Lower leg skin (tissue), 3 donors: ENCODE measurements at regions not wholly inside any gene's neighbourhood (a gene's known extent, or its start where the extent isn't known, plus 50 kb on each side); places are given as distances from the start of the nearest gene placed in this dataset.

ENCODE experiments used
- CTCF ChIP-seq, 3 donors: fragments of 450-650 bp; IDR thresholded peaks; one replicate each; pipeline ENCODE4 v1.5.1; 2016; ENCODE audit warnings: antibody characterized with exemption in 3 of 3, mild to moderate bottlenecking in 3 of 3, moderate library complexity in 2 of 3
- POLR2A ChIP-seq, 2 donors: fragments of 450-650 bp; IDR thresholded peaks; one replicate each; pipeline ENCODE4 v1.6.1; 2016 to 2017; ENCODE audit warnings: antibody characterized with exemption in 2 of 2, mild to moderate bottlenecking in 1 of 2, moderate library complexity in 1 of 2

- TF ChIP-seq CTCF (IDR thresholded peaks at IDR 0.05) (no peak), POLR2A (IDR thresholded peaks at IDR 0.05) (no peak)
These were observed 297.8 kb downstream of the GADD45G start for GRCh38 chr9:89902450-89903140.
